ENCODE measurements at regions not wholly inside any gene's neighbourhood (a gene's known extent, or its start where the extent isn't known, plus 50 kb on each side); places are given as distances from the start of the nearest gene placed in this dataset.

GRCh38 chr6:55636406-55637102 is 57.6 kb upstream of the HMGCLL1 start:
- DNase-seq, result no peak

- no peak for DNase-seq
Measured at GRCh38 chr6:55633471-55633870, 54.5 kb upstream of the HMGCLL1 start.

GRCh38 chr6:55632953-55633352 is 54.0 kb upstream of the HMGCLL1 start:
- no peak for DNase-seq
